Common myeloid progenitor, CD34-positive (primary cell): ENCODE measurements at regions not wholly inside any gene's neighbourhood (a gene's known extent, or its start where the extent isn't known, plus 50 kb on each side); places are given as distances from the start of the nearest gene placed in this dataset.

Experiments used
- CTCF ChIA-PET: fragments of 350-600 bp; sonication (Branson Sonifier 250); formaldehyde crosslinking; loops from one replicate; lab custom pipeline; 2021; ENCODE audit warnings: antibody characterized with exemption; lab: Charles Lee
- POLR2A ChIA-PET: fragments of 350-600 bp; sonication (Branson Sonifier 250); formaldehyde crosslinking; loops from one replicate; lab custom pipeline; 2021; ENCODE audit warnings: antibody characterized with exemption; lab: Charles Lee
- DNase-seq, 3 donors: peaks; one replicate each; pipeline versions ENCODE4 v3.0.0 to v3.0.0-alpha.2; 2013
- H3K27ac ChIP-seq, 2 experiments: 1 replicate in 1 of 2; 2 replicates in 1 of 2; pipeline ENCODE4 v1.7.0; 2013; ENCODE audit warnings: inconsistent platforms in 2 of 2, low read length in 2 of 2, mild to moderate bottlenecking in 2 of 2, low read depth in 1 of 2, moderate library complexity in 1 of 2; ENCODE audit not compliant: severe bottlenecking in 2 of 2, insufficient read depth in 1 of 2, poor library complexity in 1 of 2
- H3K27me3 ChIP-seq, 5 experiments: replicated peaks in 2 of 5; 1 replicate in 3 of 5; 2 replicates in 2 of 5; pipeline versions ENCODE4 v1.6.1 to v1.7.0; 2013; ENCODE audit warnings: low read length in 4 of 5, mild to moderate bottlenecking in 2 of 5, moderate library complexity in 2 of 5, inconsistent platforms in 1 of 5; ENCODE audit not compliant: insufficient read depth in 5 of 5, control insufficient read depth in 4 of 5
- H3K36me3 ChIP-seq, 4 experiments: 1 replicate in 2 of 4; 2 replicates in 2 of 4; pipeline versions ENCODE4 v1.6.1 to v1.7.0; 2013; ENCODE audit warnings: low read length in 3 of 4, control low read depth in 1 of 4, mild to moderate bottlenecking in 1 of 4; ENCODE audit not compliant: control insufficient read depth in 4 of 4, insufficient read depth in 4 of 4
- H3K4me1 ChIP-seq, 4 experiments: 1 replicate in 3 of 4; 2 replicates in 1 of 4; pipeline versions ENCODE4 v1.6.1 to v1.7.1; 2013; ENCODE audit warnings: low read length in 3 of 4, mild to moderate bottlenecking in 3 of 4, control low read depth in 1 of 4, inconsistent platforms in 1 of 4, moderate library complexity in 1 of 4; ENCODE audit not compliant: control insufficient read depth in 4 of 4, insufficient read depth in 4 of 4; ENCODE audit errors: control extremely low read depth in 1 of 4
- H3K4me3 ChIP-seq, 7 experiments: 1 replicate in 4 of 7; 2 replicates in 3 of 7; pipeline versions ENCODE4 v1.5.1 to v1.7.0; 2013; ENCODE audit warnings: mild to moderate bottlenecking in 7 of 7, low read length in 6 of 7, moderate library complexity in 6 of 7, inconsistent platforms in 2 of 7, low read depth in 2 of 7, control low read depth in 1 of 7; ENCODE audit not compliant: insufficient read depth in 4 of 7, control insufficient read depth in 1 of 7; ENCODE audit errors: extremely low read depth in 1 of 7
- H3K9me3 ChIP-seq, 5 experiments: 1 replicate in 4 of 5; 2 replicates in 1 of 5; pipeline versions ENCODE4 v1.6.1 to v1.7.1; 2013; ENCODE audit warnings: low read length in 4 of 5, mild to moderate bottlenecking in 2 of 5, inconsistent platforms in 1 of 5, low read depth in 1 of 5, moderate library complexity in 1 of 5; ENCODE audit not compliant: control insufficient read depth in 4 of 5, insufficient read depth in 2 of 5; ENCODE audit errors: control extremely low read depth in 1 of 5
- WGBS: methylation state at CpG from one replicate; pipeline ENCODE4 v1.1.5; 2013; ENCODE audit not compliant: insufficient coverage; 5-methylcytosine and 5-hydroxymethylcytosine counted together

DNA sequence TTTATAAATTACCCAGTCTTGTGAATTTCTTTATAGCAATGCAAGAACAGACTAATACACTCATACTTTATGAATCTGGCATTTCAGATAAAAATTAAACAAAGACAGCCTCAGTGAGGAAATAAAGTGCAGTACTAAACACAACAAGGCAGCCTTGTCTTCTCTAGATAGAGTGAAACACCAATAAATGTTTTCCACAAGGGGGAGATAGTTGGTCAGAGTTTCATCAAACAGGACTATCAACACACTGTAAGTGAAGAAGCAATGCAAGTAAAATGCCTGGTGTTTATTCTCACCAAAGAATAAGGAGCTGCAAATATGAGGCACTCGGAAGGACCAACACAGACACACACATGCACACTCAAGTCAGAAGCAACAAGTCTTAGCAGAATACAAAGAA, 62.8 kb downstream of the FAM9B start:
- Histone ChIP-seq H3K9me3 (no peaks in the 10 kb centered on the region), H3K27ac (no peak overlapping the region), H3K27me3 (peaks cover 0 to 3% (median 0%) of the 10 kb centered on the region in 5 experiments), H3K36me3 (no peaks in the 10 kb centered on the region), H3K4me1 (no peaks in the 10 kb centered on the region), H3K4me3 (no peak overlapping the region)
- POLR2A ChIA-PET, result no interaction called here
- WGBS, result no CpG with 5 or more reads among the region's 1 CpG
- peak; percentile 26 to 63 (median 59) for DNase-seq
- CTCF ChIA-PET, result interaction anchor here (0.9 kb wide), 1 partner anchor 377 kb away, joined by 3 read pairs; no protein-coding TSS in a partner anchor

DNA sequence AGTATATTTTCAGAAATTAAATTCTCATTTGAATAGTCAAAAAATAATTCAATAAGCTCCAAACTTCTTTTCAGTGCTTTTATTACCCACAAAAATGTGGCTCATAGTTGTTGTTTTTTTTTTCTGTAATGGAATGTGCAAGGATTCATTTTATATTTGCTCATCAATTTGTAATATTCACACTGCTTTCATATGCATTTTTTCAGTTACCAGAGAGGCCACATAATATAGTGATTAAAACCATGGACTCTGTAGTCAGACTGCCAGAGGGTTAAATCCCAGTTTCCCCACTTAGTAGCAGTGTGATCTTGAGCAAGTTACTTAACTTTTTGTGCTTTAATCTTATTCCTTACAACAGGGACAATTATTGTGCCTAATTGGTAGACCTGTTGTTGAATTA, 64.5 kb downstream of the FAM9B start:
- ChIA-PET POLR2A (no interaction called here), CTCF (interaction anchor here (0.6 kb wide), 1 partner anchor 341 kb away, joined by 3 read pairs; no protein-coding TSS in a partner anchor)
- H3K9me3 ChIP-seq, result peaks cover 0 to 2% (median 0%) of the 10 kb centered on the region in 5 experiments
- no peak for DNase-seq
- H3K4me1 ChIP-seq, result no peaks in the 10 kb centered on the region
- no peak overlapping the region for H3K4me3 ChIP-seq
- H3K27me3 ChIP-seq, result peaks cover 0 to 11% (median 3%) of the 10 kb centered on the region in 5 experiments
- no peaks in the 10 kb centered on the region for H3K36me3 ChIP-seq
- H3K27ac ChIP-seq, result no peak overlapping the region

DNA sequence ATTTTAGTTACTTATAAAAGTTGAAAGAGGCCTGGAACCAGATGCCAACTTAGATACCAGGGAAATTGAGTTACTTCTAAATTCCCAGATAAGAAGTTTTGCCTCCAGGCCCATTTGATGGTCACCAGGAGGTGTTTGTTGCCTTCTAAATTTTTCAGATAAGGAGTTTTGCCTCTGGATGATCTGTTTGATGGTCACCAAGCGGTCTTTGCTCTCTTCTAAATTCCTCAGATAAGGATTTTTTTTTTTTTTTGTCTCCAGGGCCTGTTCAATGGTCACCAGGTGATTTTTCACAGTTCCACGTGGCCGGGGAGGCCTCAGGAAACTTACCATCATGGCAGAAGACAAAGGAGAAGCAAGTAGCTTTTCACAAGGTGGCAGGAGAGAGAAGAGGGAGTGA, 66.5 kb downstream of the FAM9B start:
- Histone ChIP-seq H3K4me1 (no peaks in the 10 kb centered on the region), H3K27me3 (peaks cover 0 to 21% (median 3%) of the 10 kb centered on the region in 5 experiments), H3K9me3 (peaks cover 0 to 4% (median 0%) of the 10 kb centered on the region in 5 experiments), H3K36me3 (no peaks in the 10 kb centered on the region), H3K27ac (no peak overlapping the region), H3K4me3 (no peak overlapping the region)
- WGBS, result 60% methylated on average over 1 of the region's 3 CpGs
- no peak for DNase-seq
- ChIA-PET CTCF (no interaction called here), POLR2A (no interaction called here)

DNA sequence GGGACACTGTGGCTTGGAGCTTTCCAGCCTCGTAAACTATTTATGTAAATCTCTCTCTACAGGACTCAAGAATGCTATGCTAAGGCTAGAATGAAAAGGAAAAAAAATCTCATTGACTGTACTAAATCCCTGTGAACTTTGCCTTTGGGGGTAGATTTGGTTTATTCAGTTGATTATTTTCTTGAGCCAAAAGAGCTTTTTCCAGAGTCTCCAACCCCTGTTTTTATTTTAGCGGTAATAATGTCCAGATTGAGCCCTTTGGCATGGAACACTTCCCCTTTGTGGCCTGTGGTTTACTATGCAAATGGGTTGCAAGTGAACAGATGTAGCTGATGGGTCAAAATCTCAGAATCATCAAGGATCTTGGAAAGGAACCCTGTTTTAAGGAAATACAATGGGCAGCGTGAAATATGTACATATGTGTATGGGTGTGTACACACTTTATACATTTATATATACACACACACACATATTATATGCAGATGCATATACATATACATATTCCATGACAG, 72.9 kb downstream of the FAM9B start:
- CTCF ChIA-PET, result no interaction called here
- POLR2A ChIA-PET, result no interaction called here
- peaks cover 0 to 4% (median 0%) of the 10 kb centered on the region in 5 experiments for H3K9me3 ChIP-seq
- no peaks in the 10 kb centered on the region for H3K36me3 ChIP-seq
- no peaks in the 10 kb centered on the region for H3K4me1 ChIP-seq
- DNase-seq, result peak; percentile 2 to 46 (median 45)
- H3K27ac ChIP-seq, result no peak overlapping the region
- no CpG with 5 or more reads among the region's 3 CpGs for WGBS
- peaks cover 0 to 53% (median 4%) of the 10 kb centered on the region in 5 experiments for H3K27me3 ChIP-seq
- H3K4me3 ChIP-seq, result no peak overlapping the region

DNA sequence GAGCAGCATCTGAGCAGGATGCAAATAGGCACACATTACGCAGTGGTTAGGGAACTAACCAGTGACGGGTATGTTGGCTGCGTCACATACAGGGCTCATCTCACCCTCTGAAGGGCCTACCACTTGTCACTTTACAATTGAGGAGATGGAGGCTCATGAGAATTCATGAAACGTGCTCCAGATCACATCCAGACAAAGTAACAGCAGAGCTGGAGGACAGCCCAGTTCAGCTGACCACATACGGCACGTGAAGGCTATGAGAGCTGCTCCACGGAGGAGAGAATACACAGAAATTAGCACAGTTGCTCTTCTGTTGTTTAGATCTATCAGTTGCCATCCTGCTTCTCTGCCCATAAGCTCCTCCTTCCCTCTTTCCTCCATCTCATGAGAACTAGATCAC, 78.4 kb downstream of the FAM9B start:
- no peak overlapping the region for H3K27ac ChIP-seq
- no peak for DNase-seq
- WGBS, result 87% methylated on average over 7 of the region's 7 CpGs
- peaks cover 2 to 56% (median 14%) of the 10 kb centered on the region in 5 experiments for H3K27me3 ChIP-seq
- H3K4me1 ChIP-seq, result no peaks in the 10 kb centered on the region
- no peaks in the 10 kb centered on the region for H3K36me3 ChIP-seq
- no peak overlapping the region for H3K4me3 ChIP-seq
- H3K9me3 ChIP-seq, result no peaks in the 10 kb centered on the region
- POLR2A ChIA-PET, result no interaction called here
- CTCF ChIA-PET, result no interaction called here

DNA sequence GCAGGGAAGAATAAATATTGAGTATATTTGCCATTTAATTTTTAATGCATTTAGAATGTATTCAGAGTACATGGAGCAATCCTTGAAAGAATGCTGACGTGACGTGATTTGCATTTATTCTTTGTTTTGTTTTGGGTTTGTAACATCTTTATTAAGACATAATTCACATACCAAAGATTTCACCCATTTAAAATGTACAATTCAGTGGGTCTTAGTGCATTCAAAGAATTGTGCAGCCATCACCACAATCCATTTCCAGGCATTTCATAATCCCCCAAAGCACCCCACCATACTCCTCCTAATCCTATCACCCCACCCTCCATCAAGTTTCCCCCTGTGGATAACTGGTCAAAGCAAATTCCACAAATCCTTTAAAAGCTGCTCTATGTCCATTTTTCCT, 87.4 kb downstream of the FAM9B start:
- POLR2A ChIA-PET, result no interaction called here
- Histone ChIP-seq H3K4me1 (no peaks in the 10 kb centered on the region), H3K36me3 (no peaks in the 10 kb centered on the region), H3K27me3 (peaks cover 0 to 21% (median 6%) of the 10 kb centered on the region in 5 experiments), H3K27ac (no peak overlapping the region), H3K4me3 (no peak overlapping the region), H3K9me3 (peaks cover 0 to 2% (median 0%) of the 10 kb centered on the region in 5 experiments)
- CTCF ChIA-PET, result no interaction called here
- no CpG with 5 or more reads among the region's 2 CpGs for WGBS
- DNase-seq, result no peak

DNA sequence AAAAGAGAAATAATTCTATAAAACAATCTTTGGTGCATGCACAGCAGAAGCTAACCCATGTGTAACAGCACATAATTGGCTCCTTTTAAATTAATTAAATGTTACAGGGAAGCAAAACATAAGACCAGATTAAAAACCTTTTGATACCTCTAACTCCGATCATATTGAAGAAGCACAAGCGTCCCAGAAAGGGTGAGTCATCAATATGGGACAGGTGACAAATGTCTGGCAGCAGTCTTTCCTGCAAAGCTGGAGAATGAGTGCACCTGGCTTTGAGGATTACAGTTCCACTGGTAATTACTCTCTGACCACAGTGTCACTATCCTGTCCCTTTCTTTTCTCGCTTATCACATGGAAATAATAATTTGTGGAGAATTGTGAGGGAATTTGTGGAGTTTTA, 94.6 kb downstream of the FAM9B start:
- CTCF ChIA-PET, result no interaction called here
- WGBS, result 95% methylated on average over 2 of the region's 3 CpGs

More for the DNA sequence above, 94.6 kb downstream of the FAM9B start:
- Histone ChIP-seq H3K27me3 (peaks cover 0 to 3% (median 0%) of the 10 kb centered on the region in 5 experiments), H3K36me3 (no peaks in the 10 kb centered on the region), H3K9me3 (peaks cover 0 to 3% (median 0%) of the 10 kb centered on the region in 5 experiments), H3K4me1 (no peaks in the 10 kb centered on the region), H3K4me3 (no peak overlapping the region), H3K27ac (no peak overlapping the region)
- DNase-seq, result no peak
- POLR2A ChIA-PET, result interaction anchor here (0.5 kb wide), 1 partner anchor 249 kb away, joined by 3 read pairs; no protein-coding TSS in a partner anchor
